ENCODE measurements at regions not wholly inside any gene's neighbourhood (a gene's known extent, or its start where the extent isn't known, plus 50 kb on each side); places are given as distances from the start of the nearest gene placed in this dataset.

DNA sequence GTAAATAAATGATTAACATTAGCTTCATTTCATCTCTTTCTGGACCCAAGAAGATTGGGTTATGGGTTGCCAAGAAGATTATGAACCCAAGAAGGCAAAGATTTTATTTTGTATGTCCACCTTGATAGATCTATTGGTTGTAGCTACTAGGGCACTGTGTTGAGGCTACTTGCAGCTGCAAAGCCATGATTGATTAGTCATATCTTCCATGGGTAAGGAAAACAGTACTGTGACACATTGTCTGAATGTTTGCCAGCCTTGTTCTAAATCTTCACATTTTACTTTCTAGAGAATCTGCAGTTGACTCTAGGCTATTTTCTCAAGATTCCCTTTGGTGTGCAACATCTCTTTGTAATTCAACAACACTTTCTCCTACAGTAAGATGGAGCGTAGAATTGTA, 229.2 kb upstream of the KCNH8 start:
- Histone ChIP-seq H3K79me2 (ENCODE audit: insufficient read depth, low read length) (no peaks in the 10 kb centered on the region), H3K27ac (ENCODE audit: low read depth, low read length) (no peak overlapping the region), H2AFZ (ENCODE audit: low read length) (no peak overlapping the region), H3K27me3 (ENCODE audit: insufficient read depth, low read length) (no peaks in the 10 kb centered on the region), H4K20me1 (ENCODE audit: insufficient read depth, low read length) (no peaks in the 10 kb centered on the region), H3K4me1 (ENCODE audit: insufficient read depth, low read length) (no peaks in the 10 kb centered on the region), H3K4me3 (ENCODE audit: insufficient read depth, low read length) (no peak overlapping the region), H3K4me2 (ENCODE audit: insufficient read depth, low read length) (no peak overlapping the region), H3K9me3 (ENCODE audit: low read depth, low read length) (no peaks in the 10 kb centered on the region), H3K36me3 (ENCODE audit: insufficient read depth, low read length) (no peaks in the 10 kb centered on the region)
- no peak for TF ChIP-seq CTCF (IDR thresholded peaks at IDR 0.05; ENCODE audit: extremely low read depth, low read depth, low read length)
- no peak for DNase-seq (ENCODE audit: insufficient read length, low spot score, missing footprints)

- no peak overlapping the region for H3K4me2 ChIP-seq (ENCODE audit: insufficient read depth, low read length)
Measured at GRCh38 chr3:18917923-18918322, 230.4 kb upstream of the KCNH8 start.

GRCh38 chr3:18902081-18902793, 246.1 kb upstream of the KCNH8 start:
- Histone ChIP-seq H3K4me1 (ENCODE audit: insufficient read depth, low read length) (no peaks in the 10 kb centered on the region), H3K36me3 (ENCODE audit: insufficient read depth, low read length) (no peaks in the 10 kb centered on the region), H4K20me1 (ENCODE audit: insufficient read depth, low read length) (no peaks in the 10 kb centered on the region), H3K79me2 (ENCODE audit: insufficient read depth, low read length) (no peaks in the 10 kb centered on the region), H3K4me3 (ENCODE audit: insufficient read depth, low read length) (no peak overlapping the region), H3K27ac (ENCODE audit: low read depth, low read length) (no peak overlapping the region), H3K4me2 (ENCODE audit: insufficient read depth, low read length) (no peak overlapping the region), H3K9me3 (ENCODE audit: low read depth, low read length) (no peaks in the 10 kb centered on the region), H3K27me3 (ENCODE audit: insufficient read depth, low read length) (no peaks in the 10 kb centered on the region), H2AFZ (ENCODE audit: low read length) (no peak overlapping the region)
- no peak for TF ChIP-seq CTCF (IDR thresholded peaks at IDR 0.05; ENCODE audit: extremely low read depth, low read depth, low read length)
- no peak for DNase-seq (ENCODE audit: insufficient read length, low spot score, missing footprints)

More at GRCh38 chr3:18917923-18918322, 230.4 kb upstream of the KCNH8 start:
- Histone ChIP-seq H3K27me3 (ENCODE audit: insufficient read depth, low read length) (no peaks in the 10 kb centered on the region), H3K79me2 (ENCODE audit: insufficient read depth, low read length) (no peaks in the 10 kb centered on the region), H3K36me3 (ENCODE audit: insufficient read depth, low read length) (no peaks in the 10 kb centered on the region), H3K9me3 (ENCODE audit: low read depth, low read length) (no peaks in the 10 kb centered on the region), H4K20me1 (ENCODE audit: insufficient read depth, low read length) (no peaks in the 10 kb centered on the region), H3K27ac (ENCODE audit: low read depth, low read length) (no peak overlapping the region), H3K4me1 (ENCODE audit: insufficient read depth, low read length) (no peaks in the 10 kb centered on the region), H2AFZ (ENCODE audit: low read length) (no peak overlapping the region), H3K4me3 (ENCODE audit: insufficient read depth, low read length) (no peak overlapping the region)
- DNase-seq (ENCODE audit: insufficient read length, low spot score, missing footprints): no peak
- TF ChIP-seq CTCF (IDR thresholded peaks at IDR 0.05; ENCODE audit: extremely low read depth, low read depth, low read length): no peak

GRCh38 chr3:18901571-18901970, 246.7 kb upstream of the KCNH8 start:
- Histone ChIP-seq H3K4me2 (ENCODE audit: insufficient read depth, low read length) (no peak overlapping the region), H3K4me1 (ENCODE audit: insufficient read depth, low read length) (no peaks in the 10 kb centered on the region), H3K27ac (ENCODE audit: low read depth, low read length) (no peak overlapping the region), H2AFZ (ENCODE audit: low read length) (no peak overlapping the region), H4K20me1 (ENCODE audit: insufficient read depth, low read length) (no peaks in the 10 kb centered on the region), H3K9me3 (ENCODE audit: low read depth, low read length) (no peaks in the 10 kb centered on the region), H3K36me3 (ENCODE audit: insufficient read depth, low read length) (no peaks in the 10 kb centered on the region), H3K79me2 (ENCODE audit: insufficient read depth, low read length) (no peaks in the 10 kb centered on the region), H3K4me3 (ENCODE audit: insufficient read depth, low read length) (no peak overlapping the region), H3K27me3 (ENCODE audit: insufficient read depth, low read length) (no peaks in the 10 kb centered on the region)
- no peak for TF ChIP-seq CTCF (IDR thresholded peaks at IDR 0.05; ENCODE audit: extremely low read depth, low read depth, low read length)
- DNase-seq (ENCODE audit: insufficient read length, low spot score, missing footprints): no peak

Measured in osteoblast (primary cell).